Duodenal mucosa (tissue), 2 donors: ENCODE measurements at regions not wholly inside any gene's neighbourhood (a gene's known extent, or its start where the extent isn't known, plus 50 kb on each side); places are given as distances from the start of the nearest gene placed in this dataset.

Source experiments
- H3K27ac ChIP-seq: one replicate; pipeline ENCODE4 v1.7.0; 2013; ENCODE audit warnings: low read depth, low read length
- H3K27me3 ChIP-seq, 2 donors: one replicate each; pipeline ENCODE4 v1.7.0; 2013; ENCODE audit warnings: low read length in 2 of 2, control low read depth in 1 of 2; ENCODE audit not compliant: insufficient read depth in 2 of 2, control insufficient read depth in 1 of 2
- H3K36me3 ChIP-seq, 2 donors: one replicate each; pipeline ENCODE4 v1.7.0; 2013; ENCODE audit warnings: low read length in 2 of 2, control low read depth in 1 of 2; ENCODE audit not compliant: insufficient read depth in 2 of 2, control insufficient read depth in 1 of 2
- H3K4me1 ChIP-seq, 2 donors: one replicate each; pipeline ENCODE4 v1.7.0; 2013; ENCODE audit warnings: low read length in 2 of 2, control low read depth in 1 of 2; ENCODE audit not compliant: insufficient read depth in 2 of 2, control insufficient read depth in 1 of 2
- H3K4me3 ChIP-seq, 2 donors: one replicate each; pipeline ENCODE4 v1.7.0; 2013; ENCODE audit warnings: low read length in 2 of 2, low read depth in 1 of 2
- H3K9ac ChIP-seq, 2 donors: one replicate each; pipeline ENCODE4 v1.7.0; 2013; ENCODE audit warnings: low read length in 2 of 2, low read depth in 1 of 2
- H3K9me3 ChIP-seq, 2 donors: one replicate each; pipeline ENCODE4 v1.7.0; 2013; ENCODE audit warnings: low read length in 2 of 2, control low read depth in 1 of 2; ENCODE audit not compliant: control insufficient read depth in 1 of 2

DNA sequence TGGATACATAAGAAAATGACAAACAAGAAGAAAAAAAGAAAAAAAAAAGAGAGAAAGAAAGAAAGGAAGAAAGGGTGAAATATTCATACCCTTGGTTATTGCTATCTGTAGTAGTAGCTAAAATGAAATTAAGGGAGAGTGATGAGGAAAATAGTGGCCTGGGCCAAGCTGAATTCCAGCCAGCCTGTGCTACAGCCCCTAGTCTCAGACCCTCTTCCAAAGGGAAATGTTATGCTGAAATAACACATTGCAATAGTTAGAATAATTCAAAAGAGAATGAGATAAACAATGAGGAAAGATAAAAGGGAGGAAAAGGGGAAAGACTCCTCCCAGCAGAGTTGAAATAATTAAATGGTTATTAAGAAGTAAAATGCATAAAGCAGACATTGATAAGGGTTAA is 268.4 kb upstream of the ROBO1 start:
- no peaks in the 10 kb centered on the region for H3K9me3 ChIP-seq
- H3K4me3 ChIP-seq = no peak overlapping the region
- no peaks in the 10 kb centered on the region for H3K27me3 ChIP-seq
- H3K4me1 ChIP-seq = no peaks in the 10 kb centered on the region
- H3K36me3 ChIP-seq = no peaks in the 10 kb centered on the region
- no peak overlapping the region for H3K9ac ChIP-seq
- H3K27ac ChIP-seq = no peak overlapping the region

DNA sequence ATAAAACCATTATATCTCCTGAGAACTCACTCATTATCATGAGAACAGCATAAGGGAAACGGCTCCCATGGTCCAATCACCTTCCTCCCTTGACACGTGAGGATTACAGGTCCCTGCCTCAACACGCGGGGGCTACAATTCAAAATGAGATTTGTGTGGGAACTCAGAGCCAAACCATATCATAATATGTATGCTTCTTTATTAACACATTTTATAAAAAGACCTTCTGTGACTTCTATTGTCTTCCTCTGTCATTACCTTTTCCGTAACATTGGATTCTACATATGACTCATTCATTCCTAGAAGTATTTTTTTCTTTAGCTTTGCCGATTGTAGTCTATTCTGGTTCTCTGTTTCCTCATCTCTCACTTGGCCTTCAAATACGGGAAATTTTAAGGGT is 267.2 kb upstream of the ROBO1 start:
- H3K27me3 ChIP-seq = no peaks in the 10 kb centered on the region
- H3K36me3 ChIP-seq = no peaks in the 10 kb centered on the region
- no peaks in the 10 kb centered on the region for H3K4me1 ChIP-seq
- no peak overlapping the region for H3K4me3 ChIP-seq
- H3K9me3 ChIP-seq = no peaks in the 10 kb centered on the region
- no peak overlapping the region for H3K9ac ChIP-seq
- H3K27ac ChIP-seq = no peak overlapping the region

DNA sequence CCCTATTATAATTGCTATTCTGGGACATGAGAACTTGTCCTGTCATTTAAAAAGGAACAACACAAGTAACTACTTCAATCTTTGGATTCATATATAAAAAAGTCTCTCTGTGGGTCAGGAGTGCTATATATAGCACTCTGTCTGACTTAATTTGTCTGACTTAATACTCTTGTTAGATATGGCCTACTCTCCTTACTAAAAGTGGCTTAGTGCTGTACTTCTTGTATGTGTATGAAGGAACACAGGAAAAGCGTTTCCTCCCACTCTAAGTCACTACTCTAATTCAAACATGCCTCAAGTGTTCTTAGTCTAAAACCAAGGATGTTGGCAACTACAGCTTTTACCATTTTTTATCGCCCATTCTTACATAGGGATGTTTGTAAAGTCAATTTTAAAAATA is 255.2 kb upstream of the ROBO1 start:
- no peaks in the 10 kb centered on the region for H3K4me1 ChIP-seq
- H3K4me3 ChIP-seq = no peak overlapping the region
- no peaks in the 10 kb centered on the region for H3K9me3 ChIP-seq
- H3K36me3 ChIP-seq = no peaks in the 10 kb centered on the region
- H3K27ac ChIP-seq = no peak overlapping the region
- no peak overlapping the region for H3K9ac ChIP-seq
- H3K27me3 ChIP-seq = no peaks in the 10 kb centered on the region

DNA sequence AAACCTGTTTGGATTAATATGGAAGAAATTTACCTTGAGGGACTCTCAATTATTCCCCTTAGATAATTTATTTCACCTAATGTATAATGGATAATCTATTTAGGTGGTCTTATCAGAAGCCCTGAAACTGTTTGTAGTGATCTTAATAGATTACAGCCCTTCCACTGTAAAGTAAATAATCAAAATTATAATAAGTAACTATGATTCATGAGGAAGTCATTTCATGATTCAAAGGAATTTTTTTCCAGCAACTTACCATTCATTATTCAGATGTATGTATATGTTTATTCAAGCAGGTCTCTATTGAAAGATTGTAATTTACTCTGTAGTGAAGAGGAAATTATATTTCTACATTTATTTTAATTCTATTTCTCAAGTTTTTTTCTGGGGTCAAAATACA is 250.6 kb upstream of the ROBO1 start:
- Histone ChIP-seq H3K4me3 (no peak overlapping the region), H3K4me1 (no peaks in the 10 kb centered on the region), H3K36me3 (no peaks in the 10 kb centered on the region), H3K27ac (no peak overlapping the region), H3K9ac (no peak overlapping the region), H3K9me3 (no peaks in the 10 kb centered on the region), H3K27me3 (no peaks in the 10 kb centered on the region)

DNA sequence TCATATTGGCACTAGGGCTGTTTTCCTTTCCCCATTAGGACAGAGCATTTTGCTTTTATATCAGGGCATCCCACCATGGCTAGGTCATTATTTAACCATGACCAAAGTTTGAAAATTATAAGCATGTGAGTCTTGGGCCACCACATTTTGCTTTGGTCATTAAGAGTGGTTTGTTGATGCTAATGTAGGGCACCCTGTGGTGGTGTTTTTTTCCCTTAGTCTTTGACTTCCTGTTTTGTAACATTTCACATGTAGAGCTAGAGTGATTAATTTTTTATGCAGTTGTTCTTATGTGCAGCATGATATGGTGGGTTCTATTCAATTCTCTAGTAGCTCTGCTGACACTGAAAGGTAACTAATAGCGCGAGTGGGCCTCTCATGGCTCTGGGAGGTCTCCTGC is 249.6 kb upstream of the ROBO1 start:
- Histone ChIP-seq H3K9me3 (no peaks in the 10 kb centered on the region), H3K9ac (no peak overlapping the region), H3K27me3 (no peaks in the 10 kb centered on the region), H3K27ac (no peak overlapping the region), H3K4me3 (no peak overlapping the region), H3K36me3 (no peaks in the 10 kb centered on the region), H3K4me1 (no peaks in the 10 kb centered on the region)

DNA sequence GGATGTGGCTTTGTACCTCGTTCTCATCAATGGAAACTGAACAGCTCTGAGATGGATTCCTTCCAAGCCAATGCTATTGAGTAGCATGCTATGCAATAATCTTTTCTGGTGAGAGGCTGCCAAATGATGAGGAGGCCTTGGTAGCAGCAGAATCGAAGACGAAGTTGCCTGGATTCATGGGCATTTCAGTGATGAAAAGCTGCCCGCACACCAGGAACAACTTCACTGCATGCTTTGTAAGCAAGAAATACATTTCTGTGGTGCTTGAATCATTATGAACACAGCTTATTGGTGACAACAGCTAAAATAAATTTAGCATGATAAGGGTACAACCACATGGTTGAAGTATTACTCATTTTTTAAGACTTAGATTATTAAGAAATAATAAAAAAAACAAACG is 246.8 kb upstream of the ROBO1 start:
- Histone ChIP-seq H3K4me3 (no peak overlapping the region), H3K27me3 (no peaks in the 10 kb centered on the region), H3K36me3 (no peaks in the 10 kb centered on the region), H3K4me1 (no peaks in the 10 kb centered on the region), H3K27ac (no peak overlapping the region), H3K9me3 (no peaks in the 10 kb centered on the region), H3K9ac (no peak overlapping the region)

DNA sequence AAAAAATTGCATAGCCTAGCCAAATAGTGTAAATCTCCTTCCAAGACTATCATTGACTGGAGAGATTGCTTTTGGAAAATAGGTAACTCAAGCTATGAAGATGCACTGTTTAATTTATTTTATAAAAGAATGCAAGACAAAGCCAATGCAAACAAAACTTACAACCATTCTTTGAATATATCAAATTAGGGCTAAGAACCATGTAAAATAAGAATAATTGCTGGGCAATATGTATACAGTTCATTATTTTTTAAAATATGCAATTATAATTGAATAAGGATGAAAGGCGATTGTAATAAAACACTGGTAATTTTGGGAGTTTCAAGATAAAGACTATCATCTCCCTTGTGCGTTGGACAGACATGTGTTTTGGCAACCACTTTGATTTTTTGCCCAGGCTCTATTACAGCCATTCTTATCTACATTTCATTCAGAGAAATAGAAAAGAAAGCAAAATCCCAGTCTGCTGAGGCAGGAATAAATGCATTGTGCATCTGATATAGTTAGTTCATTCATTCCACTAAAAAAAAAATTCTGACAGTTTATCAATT is 242.3 kb upstream of the ROBO1 start:
- Histone ChIP-seq H3K4me1 (no peaks in the 10 kb centered on the region), H3K27me3 (no peaks in the 10 kb centered on the region), H3K4me3 (no peak overlapping the region), H3K9me3 (no peaks in the 10 kb centered on the region), H3K36me3 (no peaks in the 10 kb centered on the region), H3K27ac (no peak overlapping the region), H3K9ac (no peak overlapping the region)

DNA sequence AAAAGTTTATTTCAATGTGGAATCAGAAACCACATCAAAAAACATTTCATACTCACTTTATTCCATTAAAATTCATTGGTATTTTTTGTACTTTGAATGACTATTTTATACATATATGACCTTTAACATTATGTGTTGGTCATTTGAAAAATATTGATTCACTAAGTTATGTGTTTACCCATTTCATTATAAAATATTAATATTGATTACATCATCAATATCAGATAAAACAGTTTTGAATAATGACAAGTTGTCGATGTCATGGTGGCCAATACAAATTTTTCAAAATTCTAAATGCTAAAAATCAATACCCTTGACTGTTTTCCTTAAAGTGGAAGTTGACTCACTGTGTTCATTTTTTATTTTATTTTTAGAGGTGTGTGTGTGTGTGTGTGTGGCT is 239.7 kb upstream of the ROBO1 start:
- no peaks in the 10 kb centered on the region for H3K36me3 ChIP-seq
- no peaks in the 10 kb centered on the region for H3K9me3 ChIP-seq
- no peak overlapping the region for H3K4me3 ChIP-seq
- no peaks in the 10 kb centered on the region for H3K4me1 ChIP-seq
- H3K9ac ChIP-seq = no peak overlapping the region
- H3K27me3 ChIP-seq = no peaks in the 10 kb centered on the region
- no peak overlapping the region for H3K27ac ChIP-seq

DNA sequence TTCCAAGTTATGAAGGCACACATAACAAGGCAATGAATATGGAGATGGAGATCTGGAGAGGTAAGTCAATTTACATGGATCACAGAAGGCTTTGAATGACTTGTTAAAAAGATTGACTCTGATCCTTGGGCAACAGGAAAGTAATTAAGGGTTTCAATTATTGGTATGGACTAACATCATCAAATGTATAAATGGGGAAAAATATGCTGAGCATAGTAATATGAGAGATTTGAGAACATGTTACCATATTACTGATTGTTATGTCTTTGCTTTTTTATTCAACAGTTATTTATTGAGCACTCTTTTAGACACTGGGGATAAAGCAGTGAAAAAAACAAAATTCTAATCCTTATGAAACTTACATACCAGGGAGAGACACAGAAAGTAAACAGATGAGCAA is 238.5 kb upstream of the ROBO1 start:
- Histone ChIP-seq H3K4me3 (no peak overlapping the region), H3K27ac (no peak overlapping the region), H3K9ac (no peak overlapping the region), H3K4me1 (no peaks in the 10 kb centered on the region), H3K36me3 (no peaks in the 10 kb centered on the region), H3K9me3 (no peaks in the 10 kb centered on the region), H3K27me3 (no peaks in the 10 kb centered on the region)

DNA sequence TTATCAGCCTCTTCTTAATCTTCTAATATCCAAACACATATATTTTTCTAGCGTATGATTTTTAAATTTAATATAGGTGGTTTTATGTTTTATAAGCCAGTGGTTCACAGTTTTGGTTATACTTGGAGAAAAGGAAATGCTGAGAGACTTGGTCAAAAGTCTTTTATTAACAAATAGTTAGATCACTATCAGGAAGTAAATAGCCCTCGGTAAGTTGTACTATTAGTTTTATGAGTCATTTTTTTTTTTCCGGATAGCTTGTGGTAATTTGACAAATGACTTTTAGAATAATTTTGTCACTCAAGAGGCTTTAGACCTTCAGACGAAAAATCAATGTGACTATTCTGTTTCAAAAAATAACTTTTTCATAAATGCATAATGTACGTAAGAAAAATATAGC is 232.2 kb upstream of the ROBO1 start:
- no peak overlapping the region for H3K27ac ChIP-seq
- H3K36me3 ChIP-seq = no peaks in the 10 kb centered on the region
- no peaks in the 10 kb centered on the region for H3K27me3 ChIP-seq
- H3K4me1 ChIP-seq = no peaks in the 10 kb centered on the region
- no peak overlapping the region for H3K9ac ChIP-seq
- H3K9me3 ChIP-seq = no peaks in the 10 kb centered on the region
- H3K4me3 ChIP-seq = no peak overlapping the region

DNA sequence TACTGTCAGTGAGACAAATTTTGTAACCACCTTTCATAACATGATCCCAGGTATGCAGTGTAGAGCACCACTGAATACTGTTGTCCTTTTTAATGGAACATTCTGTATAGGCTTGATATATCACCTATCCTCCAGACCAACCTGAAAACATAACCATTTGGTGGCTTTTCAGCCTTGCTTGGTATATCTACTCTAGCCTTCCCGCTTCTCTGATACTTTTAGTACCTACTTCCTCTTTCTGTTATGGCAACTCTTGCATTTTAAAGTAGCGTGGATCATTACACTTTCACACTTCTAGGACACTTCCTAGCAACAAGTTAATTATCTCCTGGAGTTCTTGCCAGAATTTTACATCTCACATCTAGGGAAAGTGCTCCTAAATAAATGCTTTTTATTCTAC is 226.6 kb upstream of the ROBO1 start:
- H3K27ac ChIP-seq = no peak overlapping the region
- H3K9me3 ChIP-seq = no peaks in the 10 kb centered on the region
- no peaks in the 10 kb centered on the region for H3K27me3 ChIP-seq
- H3K4me3 ChIP-seq = no peak overlapping the region
- no peak overlapping the region for H3K9ac ChIP-seq
- no peaks in the 10 kb centered on the region for H3K4me1 ChIP-seq
- no peaks in the 10 kb centered on the region for H3K36me3 ChIP-seq
